Transverse colon (tissue), 4 donors: ENCODE measurements at regions not wholly inside any gene's neighbourhood (a gene's known extent, or its start where the extent isn't known, plus 50 kb on each side); places are given as distances from the start of the nearest gene placed in this dataset.

Source experiments
- CTCF ChIP-seq, 5 experiments: fragments of 200-600 bp in 3 of 5; fragments of 450-650 bp in 2 of 5; sonication (generic) in 3 of 5; IDR thresholded peaks; 1 replicate in 2 of 5; 2 replicates in 3 of 5; pipeline ENCODE4 v1.5.1; 2016 to 2017; ENCODE audit warnings: antibody characterized with exemption in 5 of 5, inconsistent platforms in 3 of 5, mild to moderate bottlenecking in 2 of 5, moderate library complexity in 1 of 5
- POLR2A ChIP-seq: fragments of 450-650 bp; IDR thresholded peaks from one replicate; pipeline ENCODE4 v1.6.1; 2016; ENCODE audit warnings: antibody characterized with exemption, mild to moderate bottlenecking, moderate library complexity
- POLR2AphosphoS5 ChIP-seq, 3 donors: sonication (generic); formaldehyde crosslinking; IDR thresholded peaks; one replicate each; pipeline ENCODE4 v1.6.1; 2016; ENCODE audit warnings: antibody characterized with exemption in 3 of 3

- TF ChIP-seq CTCF (IDR thresholded peaks at IDR 0.05) (no peak), POLR2AphosphoS5 (IDR thresholded peaks at IDR 0.05) (no peak), POLR2A (no peak)
These were observed 337.8 kb downstream of the TENT4A start for GRCh38 chr5:7050986-7051385.
